BJ (cell line): ENCODE measurements at regions not wholly inside any gene's neighbourhood (a gene's known extent, or its start where the extent isn't known, plus 50 kb on each side); places are given as distances from the start of the nearest gene placed in this dataset.

Source experiments
- CTCF ChIA-PET: fragments of 350-600 bp; formaldehyde crosslinking; extraction: SDS; loops from one replicate; lab custom pipeline; 2021; ENCODE audit warnings: antibody characterized with exemption, inconsistent platforms; lab: Yijun Ruan, JAX
- POLR2A ChIA-PET: fragments of 300-600 bp; sonication (Branson Sonifier 250); formaldehyde crosslinking; extraction: SDS; loops from one replicate; lab custom pipeline; 2021; ENCODE audit warnings: antibody characterized with exemption; lab: Charles Lee
- DNase-seq: peaks from one replicate; pipeline ENCODE4 v3.0.0-alpha.2; 2011; ENCODE audit warnings: low read depth
- H3K27me3 ChIP-seq: 2 replicates; pipeline ENCODE4 v1.6.0; 2011; ENCODE audit warnings: low read length; ENCODE audit not compliant: control insufficient read depth, insufficient read depth
- H3K36me3 ChIP-seq: 2 replicates; pipeline ENCODE4 v1.5.1; 2011; ENCODE audit warnings: low read length; ENCODE audit not compliant: control insufficient read depth, insufficient read depth
- H3K4me3 ChIP-seq: 2 replicates; pipeline ENCODE4 v1.5.1; 2011; ENCODE audit warnings: low read depth, mild to moderate bottlenecking, control low read depth, low read length
- TF ChIP-seq, protein P1 (sequence below): IDR thresholded peaks from 2 replicates; pipeline ENCODE4 v1.5.1; 2011; ENCODE audit warnings: low read depth, mild to moderate bottlenecking, control low read depth, inconsistent platforms, low read length, moderate library complexity; ENCODE audit not compliant: insufficient read depth

GRCh38 chr22:22946131-22946530 is 58.5 kb downstream of the IGLL5 start:
- H3K36me3 ChIP-seq, result no peaks in the 10 kb centered on the region
- no peak overlapping the region for H3K4me3 ChIP-seq
- ChIA-PET POLR2A (no interaction called here), CTCF (interaction anchor here (1.0 to 3.5 kb wide), 2 partner anchors 91 to 97 kb away, joined by 3 to 14 read pairs; no protein-coding TSS in a partner anchor)
- TF ChIP-seq, protein P1, sequence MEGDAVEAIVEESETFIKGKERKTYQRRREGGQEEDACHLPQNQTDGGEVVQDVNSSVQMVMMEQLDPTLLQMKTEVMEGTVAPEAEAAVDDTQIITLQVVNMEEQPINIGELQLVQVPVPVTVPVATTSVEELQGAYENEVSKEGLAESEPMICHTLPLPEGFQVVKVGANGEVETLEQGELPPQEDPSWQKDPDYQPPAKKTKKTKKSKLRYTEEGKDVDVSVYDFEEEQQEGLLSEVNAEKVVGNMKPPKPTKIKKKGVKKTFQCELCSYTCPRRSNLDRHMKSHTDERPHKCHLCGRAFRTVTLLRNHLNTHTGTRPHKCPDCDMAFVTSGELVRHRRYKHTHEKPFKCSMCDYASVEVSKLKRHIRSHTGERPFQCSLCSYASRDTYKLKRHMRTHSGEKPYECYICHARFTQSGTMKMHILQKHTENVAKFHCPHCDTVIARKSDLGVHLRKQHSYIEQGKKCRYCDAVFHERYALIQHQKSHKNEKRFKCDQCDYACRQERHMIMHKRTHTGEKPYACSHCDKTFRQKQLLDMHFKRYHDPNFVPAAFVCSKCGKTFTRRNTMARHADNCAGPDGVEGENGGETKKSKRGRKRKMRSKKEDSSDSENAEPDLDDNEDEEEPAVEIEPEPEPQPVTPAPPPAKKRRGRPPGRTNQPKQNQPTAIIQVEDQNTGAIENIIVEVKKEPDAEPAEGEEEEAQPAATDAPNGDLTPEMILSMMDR, result no peak
- DNase-seq, result no peak
- H3K27me3 ChIP-seq, result no peaks in the 10 kb centered on the region

- CTCF ChIA-PET, result interaction anchor here (1.6 to 3.5 kb wide), 4 partner anchors 8 to 100 kb away, joined by 7 to 14 read pairs (median 8); no protein-coding TSS in a partner anchor
- Histone ChIP-seq H3K27me3 (no peaks in the 10 kb centered on the region), H3K4me3 (no peak overlapping the region), H3K36me3 (no peaks in the 10 kb centered on the region)
- POLR2A ChIA-PET, result no interaction called here
- DNase-seq, result no peak
- TF ChIP-seq, protein P1, result no peak
Observed at GRCh38 chr22:22948651-22949571, 61.3 kb downstream of the IGLL5 start.

DNA sequence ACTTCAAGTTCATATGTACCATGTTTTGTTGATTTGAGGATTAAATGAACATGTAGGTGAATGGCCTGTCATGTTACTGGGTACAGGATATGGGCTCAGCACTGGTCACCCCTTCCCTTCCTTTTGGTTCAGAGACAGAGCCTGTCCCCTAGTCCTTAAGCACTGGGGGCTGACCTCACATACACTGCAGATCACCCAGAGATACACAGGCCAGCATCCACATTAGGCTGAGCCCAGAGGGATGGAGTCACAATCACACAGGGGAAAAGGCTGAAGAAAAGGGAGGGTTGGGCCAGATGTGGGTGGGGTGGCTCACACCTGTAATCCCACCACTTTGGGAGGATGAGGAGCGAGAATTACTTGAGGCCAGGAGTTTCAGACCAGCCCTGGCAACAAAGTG is 62.3 kb downstream of the IGLL5 start:
- H3K27me3 ChIP-seq, result peaks cover 2% of the 10 kb centered on the region
- no peak for DNase-seq
- ChIA-PET CTCF (interaction anchor here (1.7 kb wide), 3 partner anchors 10 to 178 kb away, joined by 6 to 8 read pairs (median 6); no protein-coding TSS in a partner anchor), POLR2A (no interaction called here)
- TF ChIP-seq, protein P1, result no peak
- no peak overlapping the region for H3K4me3 ChIP-seq
- no peaks in the 10 kb centered on the region for H3K36me3 ChIP-seq

DNA sequence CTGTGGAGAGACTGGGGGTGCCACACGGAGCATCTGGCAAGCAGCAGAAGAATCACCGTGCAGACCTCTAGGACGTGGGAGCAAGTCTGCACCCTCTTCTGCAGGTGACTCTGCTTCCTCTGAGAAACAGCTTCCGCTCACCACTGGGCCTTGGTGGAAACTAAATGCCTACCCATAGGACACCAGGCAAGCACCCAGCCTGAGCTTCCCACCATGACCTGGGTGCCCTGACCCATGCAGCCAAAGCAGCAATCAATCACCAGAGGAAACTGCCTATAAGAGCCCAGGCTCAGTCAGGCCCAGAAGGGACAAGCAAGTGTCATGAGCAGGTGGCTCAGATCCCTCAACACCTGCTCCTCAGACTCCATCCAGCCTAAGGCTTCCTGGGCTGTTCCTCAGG is 63.4 kb downstream of the IGLL5 start:
- DNase-seq, result no peak
- Histone ChIP-seq H3K36me3 (no peaks in the 10 kb centered on the region), H3K4me3 (no peak overlapping the region), H3K27me3 (peaks cover 3% of the 10 kb centered on the region)
- ChIA-PET POLR2A (no interaction called here), CTCF (interaction anchor here (1.0 to 1.7 kb wide), 3 partner anchors 10 to 177 kb away, joined by 3 to 6 read pairs (median 6); no protein-coding TSS in a partner anchor)
- TF ChIP-seq, protein P1, result no peak
